Large intestine (tissue), 3 donors: ENCODE measurements at regions not wholly inside any gene's neighbourhood (a gene's known extent, or its start where the extent isn't known, plus 50 kb on each side); places are given as distances from the start of the nearest gene placed in this dataset.
A peak's percentile ranks its signal among the peaks of the same experiment; 100 is the strongest.

ENCODE experiments used
- DNase-seq, 2 donors: peaks; one replicate each; pipeline versions ENCODE4 v3.0.0 to v3.0.0-alpha.2; 2013
- H3K27ac ChIP-seq: one replicate; pipeline ENCODE4 v1.5.1; 2013; ENCODE audit warnings: low read length
- H3K27me3 ChIP-seq: 2 replicates; pipeline ENCODE4 v1.6.1; 2013; ENCODE audit warnings: low read length; ENCODE audit not compliant: control insufficient read depth, insufficient read depth
- H3K36me3 ChIP-seq: 2 replicates; pipeline ENCODE4 v1.6.1; 2013; ENCODE audit warnings: low read length; ENCODE audit not compliant: control insufficient read depth, insufficient read depth
- H3K4me1 ChIP-seq: one replicate; pipeline ENCODE4 v1.6.1; 2013; ENCODE audit warnings: low read length; ENCODE audit not compliant: control insufficient read depth, insufficient read depth
- H3K4me3 ChIP-seq: one replicate; pipeline ENCODE4 v1.5.1; 2013; ENCODE audit warnings: low read length
- H3K9me3 ChIP-seq: one replicate; pipeline ENCODE4 v1.6.1; 2013; ENCODE audit warnings: mild to moderate bottlenecking, low read depth, low read length, moderate library complexity; ENCODE audit not compliant: control insufficient read depth
- WGBS: methylation state at CpG from one replicate; pipeline ENCODE4 v1.1.5; 2013; ENCODE audit warnings: low lambda C conversion rate; ENCODE audit not compliant: insufficient coverage; 5-methylcytosine and 5-hydroxymethylcytosine counted together

DNA sequence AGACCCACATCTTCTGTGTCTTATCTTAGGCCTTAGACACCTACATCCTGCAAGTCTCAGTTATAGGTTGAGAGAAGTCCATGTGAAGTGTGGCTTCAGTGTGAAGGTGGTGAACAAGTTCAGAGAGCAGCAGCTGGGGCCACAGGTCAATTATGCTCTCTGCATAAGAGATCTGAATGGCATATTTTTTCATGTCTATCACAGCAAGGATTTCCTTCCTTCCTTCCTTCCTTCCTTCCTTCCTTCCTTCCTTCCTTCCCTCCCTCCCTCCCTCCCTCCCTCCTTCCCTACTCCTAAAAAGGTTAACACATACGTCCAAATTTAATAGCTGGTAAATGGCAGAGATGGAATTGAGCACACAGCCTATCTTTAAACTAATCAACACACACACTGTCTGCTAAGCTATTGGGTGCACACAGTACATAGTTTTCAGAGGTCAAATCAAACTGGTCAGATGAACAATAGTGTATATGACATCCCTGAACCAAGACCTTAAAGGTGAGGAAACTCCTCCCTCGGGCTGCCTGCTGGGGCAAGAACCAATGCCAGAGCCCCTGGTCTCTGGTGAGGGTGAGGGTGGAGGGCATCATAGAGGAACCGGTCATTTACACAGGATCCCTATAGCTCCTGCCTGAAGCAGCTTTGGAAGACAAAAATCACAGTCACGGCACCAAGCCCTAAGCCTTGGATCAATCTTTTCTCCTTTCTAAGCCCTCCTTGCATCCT is 240.9 kb downstream of the ICOS start:
- no peaks in the 10 kb centered on the region for H3K9me3 ChIP-seq
- no peaks in the 10 kb centered on the region for H3K4me1 ChIP-seq
- H3K4me3 ChIP-seq, result no peak overlapping the region
- WGBS, result no CpG with 5 or more reads among the region's 4 CpGs
- H3K27ac ChIP-seq, result no peak overlapping the region
- H3K36me3 ChIP-seq, result no peaks in the 10 kb centered on the region
- DNase-seq, result no peak
- H3K27me3 ChIP-seq, result peaks cover 4% of the 10 kb centered on the region

DNA sequence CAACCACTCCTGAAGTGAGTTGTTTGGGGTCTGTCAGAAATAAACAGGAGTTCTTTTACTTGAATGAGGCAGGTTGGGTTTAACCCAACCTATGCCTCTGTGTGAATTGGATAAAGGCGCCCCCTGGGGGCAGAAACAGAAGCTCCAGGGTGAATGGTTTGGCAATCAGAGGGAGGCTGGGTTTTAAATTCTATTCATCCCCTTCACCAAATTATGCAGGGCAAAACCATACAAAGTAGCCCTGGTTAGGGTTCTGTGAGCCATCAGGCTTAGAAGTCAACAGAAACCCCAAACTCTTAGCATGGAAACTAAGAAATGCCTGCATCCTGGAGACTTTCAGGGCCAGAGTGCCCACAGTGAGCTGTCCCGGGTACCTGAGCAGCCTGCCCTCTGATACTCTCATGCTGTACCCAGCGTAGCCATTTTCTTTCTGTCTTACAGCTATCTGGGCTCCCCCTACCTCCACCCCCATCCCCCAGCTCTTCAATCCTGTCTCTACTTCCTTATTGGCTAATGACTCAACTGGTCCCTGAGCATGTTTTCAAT is 241.5 kb downstream of the ICOS start:
- Histone ChIP-seq H3K9me3 (no peaks in the 10 kb centered on the region), H3K27me3 (peaks cover under 1% of the 10 kb centered on the region), H3K4me1 (no peaks in the 10 kb centered on the region), H3K36me3 (no peaks in the 10 kb centered on the region), H3K4me3 (no peak overlapping the region), H3K27ac (no peak overlapping the region)
- no CpG with 5 or more reads among the region's 3 CpGs for WGBS
- peak in 1 of 2 donors; percentile 18 for DNase-seq

DNA sequence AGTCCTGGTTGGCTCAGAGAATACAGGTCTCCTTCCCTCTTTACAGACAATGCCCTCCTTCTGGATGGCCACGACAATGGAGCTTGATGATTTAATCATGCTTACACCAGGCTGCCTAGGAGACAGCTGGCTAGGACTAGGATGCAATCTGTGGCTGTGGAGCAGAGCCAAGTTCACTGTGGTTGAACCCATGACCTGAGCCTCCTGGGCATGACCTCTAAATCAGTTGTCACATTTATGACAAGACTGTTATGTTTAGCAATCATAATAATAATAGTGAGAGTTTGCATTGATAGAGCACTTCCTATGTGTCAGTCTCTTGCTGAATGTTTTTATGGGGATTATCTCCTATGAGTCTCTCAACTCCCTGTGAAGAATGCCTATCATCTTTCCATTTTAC is 244.1 kb downstream of the ICOS start:
- no peaks in the 10 kb centered on the region for H3K9me3 ChIP-seq
- H3K27me3 ChIP-seq, result no peaks in the 10 kb centered on the region
- H3K4me3 ChIP-seq, result no peak overlapping the region
- WGBS, result no CpG with 5 or more reads among the region's 1 CpG
- DNase-seq, result no peak
- no peaks in the 10 kb centered on the region for H3K36me3 ChIP-seq
- H3K4me1 ChIP-seq, result no peaks in the 10 kb centered on the region
- H3K27ac ChIP-seq, result no peak overlapping the region

DNA sequence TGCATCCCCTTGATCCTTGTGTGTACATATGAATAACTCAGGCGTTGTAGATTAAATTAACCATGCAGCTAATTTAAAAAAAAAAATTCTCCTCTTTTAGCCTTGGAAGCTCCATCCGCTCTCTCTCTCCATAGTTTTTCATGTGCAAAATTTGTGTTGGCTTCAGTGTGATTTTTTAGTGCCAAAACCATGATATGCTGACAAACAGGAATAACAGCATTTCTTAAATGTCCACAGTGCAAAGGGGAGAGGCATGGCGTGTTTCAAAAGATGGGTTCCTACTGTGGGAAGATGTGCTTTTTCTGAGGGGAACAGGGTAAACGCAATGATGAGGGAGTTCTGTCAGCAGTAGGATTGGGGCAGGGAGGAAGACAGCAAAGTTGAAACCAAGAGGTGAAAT is 247.0 kb downstream of the ICOS start:
- Histone ChIP-seq H3K27me3 (no peaks in the 10 kb centered on the region), H3K4me1 (peaks cover 7% of the 10 kb centered on the region), H3K27ac (no peak overlapping the region), H3K4me3 (no peak overlapping the region), H3K36me3 (no peaks in the 10 kb centered on the region), H3K9me3 (no peaks in the 10 kb centered on the region)
- no peak for DNase-seq
- 75% methylated on average over 2 of the region's 4 CpGs for WGBS

DNA sequence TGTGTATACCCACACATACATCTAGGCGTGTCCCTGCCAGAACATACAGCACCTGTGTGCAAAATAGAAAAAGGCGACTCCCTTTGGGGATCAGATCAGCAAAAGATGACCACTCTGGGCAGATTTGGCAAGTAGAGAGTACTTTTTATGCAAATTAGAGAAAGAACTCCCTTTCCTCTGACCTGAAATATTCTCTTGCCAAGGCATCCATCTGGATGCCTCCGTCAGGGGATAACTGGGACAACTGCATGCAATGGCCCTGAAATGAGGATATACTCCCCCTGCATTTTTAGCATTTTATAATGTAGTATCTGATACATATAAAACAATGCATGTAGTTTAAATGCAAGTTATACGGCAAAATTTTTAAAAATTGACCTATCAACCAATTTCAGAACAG is 247.7 kb downstream of the ICOS start:
- Histone ChIP-seq H3K27me3 (no peaks in the 10 kb centered on the region), H3K27ac (no peak overlapping the region), H3K4me1 (peaks cover 7% of the 10 kb centered on the region), H3K9me3 (no peaks in the 10 kb centered on the region), H3K36me3 (no peaks in the 10 kb centered on the region), H3K4me3 (no peak overlapping the region)
- DNase-seq, result no peak
- 80% methylated on average over 1 of the region's 4 CpGs for WGBS

DNA sequence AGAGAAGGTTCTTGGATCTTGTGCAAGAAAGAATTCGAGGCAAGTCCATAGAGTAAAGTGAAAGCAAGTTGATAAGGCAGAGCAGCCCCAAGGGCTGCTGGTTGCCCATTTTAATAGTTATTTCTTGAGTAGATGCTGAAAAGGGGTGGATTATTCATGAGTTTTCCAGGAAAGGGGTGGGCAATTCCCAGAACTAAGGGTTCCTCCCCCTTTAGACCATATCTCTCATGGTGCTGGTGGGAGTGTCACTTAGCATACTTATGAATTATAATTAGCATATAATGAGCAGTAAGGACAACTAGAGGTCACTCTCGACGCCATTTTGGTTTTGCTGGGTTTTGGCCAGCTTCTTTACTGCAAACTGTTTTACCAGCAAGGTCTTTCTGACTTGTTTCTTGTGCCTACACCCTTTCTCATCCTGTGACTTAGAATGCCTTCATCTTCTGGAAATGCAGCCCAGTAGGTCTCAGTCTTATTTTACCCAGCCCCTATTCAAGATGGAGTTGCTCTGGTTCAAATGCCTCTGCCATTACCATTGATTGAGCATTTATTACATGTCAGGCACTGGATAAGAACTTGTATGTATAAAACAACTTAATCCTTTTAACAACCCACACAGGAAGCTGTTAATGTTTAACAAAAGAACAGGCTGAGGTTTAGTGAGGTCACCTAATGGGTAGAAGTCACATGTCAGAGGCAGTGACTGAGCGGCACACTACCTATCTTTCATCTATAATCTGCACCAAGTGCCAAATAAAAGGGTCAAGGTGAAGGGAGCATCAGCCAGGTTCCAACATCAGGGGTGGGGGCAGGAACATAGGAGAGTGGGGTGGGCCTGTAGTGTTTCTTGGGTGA is 250.9 kb downstream of the ICOS start:
- Histone ChIP-seq H3K27me3 (no peaks in the 10 kb centered on the region), H3K9me3 (no peaks in the 10 kb centered on the region), H3K4me1 (peaks cover 7% of the 10 kb centered on the region), H3K4me3 (no peak overlapping the region), H3K27ac (no peak overlapping the region), H3K36me3 (no peaks in the 10 kb centered on the region)
- WGBS, result no CpG with 5 or more reads among the region's 4 CpGs
- peak; percentile 43 to 85 for DNase-seq

DNA sequence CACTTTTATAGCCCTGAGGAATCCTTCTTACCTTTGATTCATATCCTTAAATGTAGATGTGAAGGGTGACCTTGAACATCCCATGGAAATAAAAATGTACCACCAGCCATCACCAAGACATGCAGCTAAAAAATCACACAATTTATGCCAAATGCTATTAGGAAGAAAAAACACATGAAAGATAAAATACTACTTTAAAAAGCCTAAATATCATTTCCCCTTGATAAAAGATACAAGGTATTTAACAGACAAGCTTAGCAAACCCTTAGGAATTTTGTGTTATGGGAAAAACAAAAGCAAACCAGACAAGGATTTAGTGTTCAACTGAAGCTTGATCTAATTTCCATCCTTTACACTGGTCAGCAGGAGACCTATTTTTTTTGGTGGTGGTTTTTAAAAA is 255.0 kb downstream of the ICOS start:
- H3K4me1 ChIP-seq, result peaks cover 7% of the 10 kb centered on the region
- no peaks in the 10 kb centered on the region for H3K36me3 ChIP-seq
- no peak for DNase-seq
- no peak overlapping the region for H3K27ac ChIP-seq
- no peaks in the 10 kb centered on the region for H3K9me3 ChIP-seq
- no peak overlapping the region for H3K4me3 ChIP-seq
- no peaks in the 10 kb centered on the region for H3K27me3 ChIP-seq

DNA sequence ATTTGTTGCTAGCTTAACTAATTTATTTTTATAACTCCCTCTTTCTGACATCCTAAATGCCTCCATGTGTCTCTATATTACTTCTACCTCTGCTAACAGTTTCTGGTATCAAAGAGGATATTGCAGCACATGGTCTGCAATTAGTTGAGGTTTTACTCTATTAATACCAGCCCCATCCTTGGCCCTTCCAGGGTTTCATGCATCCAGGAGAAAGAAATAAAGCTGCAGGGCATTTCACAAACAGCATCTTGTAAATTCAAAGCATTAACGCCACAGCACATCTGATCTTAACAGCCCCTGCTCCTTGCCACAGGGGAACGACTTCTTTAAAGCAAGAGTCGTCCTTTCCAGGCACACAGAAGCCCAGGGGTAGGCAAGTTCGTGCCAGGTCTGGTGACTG is 258.9 kb downstream of the ICOS start:
- Histone ChIP-seq H3K9me3 (no peaks in the 10 kb centered on the region), H3K27ac (no peak overlapping the region), H3K27me3 (no peaks in the 10 kb centered on the region), H3K4me3 (no peak overlapping the region), H3K4me1 (no peaks in the 10 kb centered on the region), H3K36me3 (no peaks in the 10 kb centered on the region)
- no CpG with 5 or more reads among the region's 4 CpGs for WGBS
- DNase-seq, result no peak

DNA sequence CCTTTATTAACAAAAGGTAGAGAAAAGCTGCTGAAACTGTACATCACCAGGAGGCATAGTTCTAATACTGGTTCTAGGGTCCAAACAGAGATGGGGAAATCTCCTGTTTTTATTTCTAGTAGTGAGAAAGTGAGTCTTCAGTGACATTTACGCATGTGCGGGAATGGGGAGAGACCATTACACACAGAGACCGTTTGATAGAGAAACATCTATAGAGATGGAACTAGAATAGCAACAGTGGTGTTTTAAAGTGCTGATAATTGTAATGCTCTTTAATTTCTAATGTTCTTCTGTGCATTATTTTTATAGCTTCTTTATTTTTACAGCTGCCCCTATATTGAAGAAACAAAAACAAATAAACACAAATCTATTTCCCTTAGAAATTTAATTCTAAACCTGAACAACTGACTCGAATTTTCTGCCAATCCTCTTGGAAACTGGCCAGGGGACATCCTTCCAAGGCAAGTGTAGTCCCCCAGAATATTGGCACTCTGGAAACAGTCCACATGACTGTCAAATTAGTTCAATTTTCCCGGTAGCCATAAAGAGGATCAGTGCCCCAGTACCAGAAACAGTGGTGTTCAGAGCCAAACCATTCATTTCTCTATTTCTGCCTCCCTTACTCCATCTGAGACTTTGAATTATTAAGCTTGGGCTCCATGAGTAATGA is 260.9 kb downstream of the ICOS start:
- H3K27ac ChIP-seq, result no peak overlapping the region
- DNase-seq, result no peak
- WGBS, result no CpG with 5 or more reads among the region's 5 CpGs

DNA sequence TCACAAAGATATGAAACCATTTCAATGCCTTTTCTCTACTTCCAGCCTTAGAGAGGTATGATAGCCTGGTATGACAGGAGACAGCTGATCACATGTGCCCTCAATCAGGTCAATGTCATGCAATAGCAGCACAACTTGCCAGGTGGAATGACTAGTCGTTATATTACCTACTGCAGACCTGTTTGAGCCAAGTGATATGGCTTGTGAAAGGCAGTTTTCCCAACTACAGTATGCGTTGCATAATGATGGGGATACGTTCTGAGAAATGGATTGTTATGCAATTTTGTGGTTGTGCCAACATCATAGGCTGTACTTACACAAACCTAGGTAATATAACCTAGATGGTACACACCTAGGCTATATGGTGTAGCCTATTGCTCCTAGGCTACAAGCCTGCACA is 262.8 kb downstream of the ICOS start:
- H3K27ac ChIP-seq, result no peak overlapping the region
- no peak overlapping the region for H3K4me3 ChIP-seq
- WGBS, result no CpG with 5 or more reads among the region's 3 CpGs
- no peaks in the 10 kb centered on the region for H3K4me1 ChIP-seq
- no peaks in the 10 kb centered on the region for H3K36me3 ChIP-seq
- no peaks in the 10 kb centered on the region for H3K9me3 ChIP-seq
- no peaks in the 10 kb centered on the region for H3K27me3 ChIP-seq
- no peak for DNase-seq

More for the DNA sequence above, 260.9 kb downstream of the ICOS start:
- H3K4me3 ChIP-seq, result no peak overlapping the region
- H3K4me1 ChIP-seq, result no peaks in the 10 kb centered on the region
- no peaks in the 10 kb centered on the region for H3K36me3 ChIP-seq
- no peaks in the 10 kb centered on the region for H3K27me3 ChIP-seq
- no peaks in the 10 kb centered on the region for H3K9me3 ChIP-seq
